HG03095 (cell line): ENCODE measurements at regions not wholly inside any gene's neighbourhood (a gene's known extent, or its start where the extent isn't known, plus 50 kb on each side); places are given as distances from the start of the nearest gene placed in this dataset.

Experiments used
- ATAC-seq: cut with Tn5 transposase; IDR thresholded peaks from one replicate; pipeline ENCODE4 v1.9.1; 2021; ENCODE audit warnings: moderate library complexity; ENCODE audit not compliant: unreplicated experiment

GRCh38 chr6:19638931-19639330, 198.2 kb upstream of the ID4 start:
- ATAC-seq: no peak

- ATAC-seq: no peak
These were observed 193.9 kb upstream of the ID4 start for GRCh38 chr6:19643287-19643686.

GRCh38 chr6:19643713-19644112, 193.5 kb upstream of the ID4 start:
- no peak for ATAC-seq

- no peak for ATAC-seq
These were observed 181.4 kb upstream of the ID4 start for GRCh38 chr6:19655744-19656143.

- ATAC-seq: no peak
These were observed 176.9 kb upstream of the ID4 start for GRCh38 chr6:19660123-19660910.

- no peak for ATAC-seq
These were observed 174.3 kb upstream of the ID4 start for GRCh38 chr6:19662911-19663310.

GRCh38 chr6:19663479-19663878, 173.7 kb upstream of the ID4 start:
- ATAC-seq: no peak

- no peak for ATAC-seq
These were observed 173.1 kb upstream of the ID4 start for GRCh38 chr6:19664050-19664449.

GRCh38 chr6:19664878-19665612, 172.1 kb upstream of the ID4 start:
- ATAC-seq: no peak

- ATAC-seq: no peak
These were observed 171.6 kb upstream of the ID4 start for GRCh38 chr6:19665613-19665909.

- ATAC-seq: no peak
These were observed 168.5 kb upstream of the ID4 start for GRCh38 chr6:19668710-19669109.

- no peak for ATAC-seq
These were observed 168.0 kb upstream of the ID4 start for GRCh38 chr6:19669206-19669605.

GRCh38 chr6:19682859-19683258, 154.3 kb upstream of the ID4 start:
- ATAC-seq: no peak

GRCh38 chr6:19690325-19691075, 146.7 kb upstream of the ID4 start:
- no peak for ATAC-seq

- ATAC-seq: no peak
These were observed 145.6 kb upstream of the ID4 start for GRCh38 chr6:19691465-19692167.

GRCh38 chr6:19692506-19693298, 144.5 kb upstream of the ID4 start:
- no peak for ATAC-seq

- no peak for ATAC-seq
These were observed 142.5 kb upstream of the ID4 start for GRCh38 chr6:19694697-19695096.

- no peak for ATAC-seq
These were observed 139.4 kb upstream of the ID4 start for GRCh38 chr6:19697744-19698290.

GRCh38 chr6:19699932-19700331, 137.2 kb upstream of the ID4 start:
- ATAC-seq: no peak

GRCh38 chr6:19705606-19706005, 131.6 kb upstream of the ID4 start:
- ATAC-seq: no peak
